LoVo (cell line): ENCODE measurements at regions not wholly inside any gene's neighbourhood (a gene's known extent, or its start where the extent isn't known, plus 50 kb on each side); places are given as distances from the start of the nearest gene placed in this dataset.

ENCODE experiments used
- DNase-seq: peaks from one replicate; pipeline ENCODE4 v3.0.0-alpha.2; 2016; ENCODE audit warnings: low spot score

DNA sequence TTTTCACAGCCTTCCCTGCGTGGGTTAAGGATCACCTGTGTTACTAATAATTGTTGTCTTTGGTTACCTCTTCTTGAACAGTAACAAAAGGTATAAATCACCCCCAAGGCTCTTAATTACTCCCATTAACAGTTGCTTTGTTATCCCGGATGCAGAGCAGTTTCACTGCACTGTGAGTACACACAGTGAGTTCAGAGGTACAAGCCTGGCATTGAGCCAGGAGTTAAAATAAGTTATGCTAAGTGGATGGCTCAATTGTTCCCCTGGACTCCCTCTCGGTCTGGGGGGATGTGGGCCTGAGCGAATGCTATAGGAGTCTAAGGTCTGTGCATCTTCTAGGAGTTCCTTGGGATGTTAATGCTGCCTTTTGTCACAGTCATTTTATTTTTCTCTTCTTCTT lies 258.3 kb downstream of the ATG4C start:
- no peak for DNase-seq

DNA sequence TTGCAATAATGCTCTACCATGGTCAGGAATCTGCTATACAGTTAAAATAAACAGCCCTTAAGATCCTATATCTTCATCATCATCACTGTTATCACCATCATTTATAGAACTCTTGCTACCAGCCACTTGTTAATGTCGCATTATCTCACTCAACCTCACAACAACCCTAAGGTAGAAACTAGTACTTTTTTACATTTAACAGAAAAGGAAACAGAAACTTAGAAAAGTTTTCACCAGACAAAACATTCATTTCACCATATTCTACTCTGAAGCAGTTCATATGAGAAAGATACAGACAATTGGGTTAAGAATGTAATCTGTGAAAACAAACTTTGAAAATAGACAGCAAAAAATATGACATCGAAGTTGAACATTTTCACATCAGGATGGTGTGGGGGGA lies 262.6 kb downstream of the ATG4C start:
- DNase-seq: no peak

DNA sequence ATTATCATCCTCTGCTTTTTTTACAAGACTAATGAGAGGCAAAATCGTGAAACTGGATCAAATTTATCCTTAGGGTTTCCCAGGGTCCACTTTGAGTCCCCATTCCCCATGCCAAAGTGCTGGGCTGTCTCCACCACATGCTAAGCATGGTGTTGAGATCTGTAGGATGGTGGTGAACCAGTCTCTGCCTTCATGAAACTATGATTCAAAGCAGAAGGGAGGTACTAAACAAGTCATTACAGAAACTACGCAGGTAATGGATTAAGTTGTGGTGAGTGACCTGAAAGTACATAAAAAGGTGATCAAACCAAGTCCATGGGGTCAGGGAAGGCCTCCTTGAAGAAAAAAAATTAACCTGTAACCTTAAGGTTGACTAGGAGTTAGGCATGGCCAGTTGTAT lies 265.2 kb downstream of the ATG4C start:
- no peak for DNase-seq

DNA sequence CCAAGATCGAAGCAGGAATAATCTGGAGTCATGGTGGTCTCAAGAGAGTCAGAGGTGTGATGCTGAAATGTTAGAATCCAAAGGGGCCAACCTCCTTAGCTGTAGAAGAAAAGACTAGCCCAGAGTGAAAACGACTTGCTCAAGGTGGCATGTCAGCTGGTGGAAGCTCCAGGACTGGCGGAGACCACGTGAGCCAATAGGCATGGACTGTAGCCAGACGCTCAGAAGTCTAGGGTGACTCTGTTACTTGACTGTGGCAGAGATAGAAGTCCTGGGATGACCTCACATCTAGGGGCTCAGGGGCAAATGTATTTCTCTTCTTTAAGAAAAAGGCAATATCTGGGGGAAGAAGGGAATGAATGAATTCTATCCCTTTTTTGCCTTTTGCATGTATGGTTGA lies 267.4 kb downstream of the ATG4C start:
- no peak for DNase-seq

DNA sequence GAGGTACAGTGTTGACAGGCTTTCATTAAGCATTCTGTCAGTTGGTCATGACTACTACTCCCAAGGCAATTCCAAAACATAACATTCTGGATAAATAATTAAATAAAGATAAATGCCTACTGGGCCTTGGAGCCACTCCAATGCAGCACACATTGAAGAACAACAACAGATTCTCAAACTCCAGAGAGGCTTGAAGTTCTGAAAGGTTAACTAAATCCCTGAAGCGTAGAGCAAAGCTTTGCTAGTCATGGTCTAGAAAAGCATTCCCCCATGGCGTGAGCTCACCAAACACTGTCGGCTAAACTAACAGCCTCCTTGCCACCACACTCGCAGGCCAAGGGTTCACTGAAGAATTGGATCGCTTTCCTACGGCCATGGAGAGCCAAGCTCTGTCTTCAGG lies 268.0 kb downstream of the ATG4C start:
- no peak for DNase-seq

DNA sequence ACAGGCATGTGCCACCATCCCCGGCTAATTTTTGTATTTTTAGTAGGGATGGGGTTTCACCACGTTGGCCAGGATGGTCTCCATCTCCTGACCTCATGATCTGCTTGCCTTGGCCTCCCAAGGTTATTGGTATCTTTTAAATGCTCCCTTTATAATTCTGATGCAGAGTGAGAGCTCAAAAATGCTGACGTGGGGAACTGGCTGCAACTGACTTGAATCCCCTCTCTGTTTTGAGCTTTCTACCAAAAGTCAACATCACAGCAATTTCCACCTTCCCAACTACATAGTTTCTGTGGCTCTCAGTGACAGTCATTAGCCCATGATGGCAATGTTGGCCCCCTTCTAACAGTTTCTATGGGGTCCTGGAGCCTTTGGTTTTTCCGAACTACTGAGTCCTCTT lies 268.2 kb upstream of the FOXD3 start:
- DNase-seq: no peak

DNA sequence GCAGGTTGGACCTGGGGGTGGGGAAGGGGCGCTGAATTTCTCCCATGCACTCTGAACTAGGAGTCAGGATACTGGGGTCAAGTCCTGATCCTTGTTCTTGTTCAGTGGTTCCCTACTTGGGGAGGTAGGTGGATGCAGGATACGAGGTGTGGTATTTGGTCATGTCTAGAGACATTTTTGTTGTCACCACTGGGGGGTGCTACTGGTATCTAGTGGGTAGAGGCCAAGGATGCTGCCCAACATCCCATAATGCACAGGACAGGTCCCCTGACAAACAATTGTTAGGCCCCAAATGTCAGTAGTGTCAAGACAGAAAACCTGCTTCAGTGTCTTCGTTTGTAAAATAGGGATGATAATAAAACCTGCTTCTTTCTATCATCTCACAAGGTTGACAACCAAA lies 259.0 kb upstream of the FOXD3 start:
- no peak for DNase-seq

DNA sequence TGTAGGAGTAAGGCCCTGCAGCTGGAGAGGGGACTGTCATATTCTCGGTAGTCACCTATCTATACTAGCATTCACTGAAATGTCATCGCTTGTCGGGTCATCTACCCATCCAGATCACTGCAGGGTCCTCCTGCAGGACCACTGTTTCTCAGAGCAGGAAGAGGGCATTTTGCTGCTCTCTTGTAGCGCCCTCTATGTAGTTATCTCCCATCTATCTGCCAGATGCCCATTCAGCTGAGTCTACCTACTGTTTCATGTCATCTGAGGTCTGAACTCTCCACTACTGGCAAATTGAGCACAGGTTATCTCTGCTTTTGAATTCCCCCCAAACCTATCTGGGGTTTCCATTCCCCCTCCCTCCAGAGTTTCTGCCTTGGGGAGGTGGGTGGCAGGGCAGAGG lies 258.2 kb upstream of the FOXD3 start:
- no peak for DNase-seq

DNA sequence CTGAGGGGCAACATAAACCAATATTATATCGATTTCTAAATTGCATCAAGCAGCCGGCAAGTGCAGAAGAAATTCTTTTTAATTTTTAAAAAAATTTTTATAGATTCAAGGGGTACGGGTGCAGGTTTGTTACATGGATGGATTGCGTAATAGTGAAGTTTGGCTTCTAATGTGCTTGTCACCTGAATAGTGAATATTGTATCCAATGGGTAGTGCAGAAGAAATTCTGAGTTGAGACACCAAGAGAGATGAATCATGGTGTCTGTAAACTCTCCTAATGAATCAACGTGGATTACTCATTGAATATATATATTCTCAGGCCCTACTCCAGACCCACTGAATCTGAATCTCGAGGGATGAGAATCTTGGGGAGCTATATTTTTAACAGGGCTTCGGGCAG lies 253.7 kb upstream of the FOXD3 start:
- DNase-seq: no peak

DNA sequence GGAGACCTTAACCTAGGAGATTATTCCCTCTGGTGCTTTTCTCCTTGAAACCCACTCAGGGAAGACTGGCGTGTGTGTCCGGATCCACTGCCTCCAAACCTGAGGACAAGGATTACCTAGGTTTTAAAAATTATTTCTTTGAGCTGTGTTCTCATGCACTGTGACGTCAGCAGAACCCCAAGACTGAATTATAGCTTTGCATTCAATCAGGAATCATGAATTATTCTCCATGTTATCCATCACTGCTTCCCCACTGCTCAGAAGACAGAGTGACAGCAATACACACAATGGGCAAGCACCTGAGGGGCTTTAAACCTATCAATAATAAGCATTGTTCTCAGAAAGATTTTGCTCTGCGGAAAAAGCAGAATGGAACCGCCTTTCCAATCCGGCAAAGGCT lies 253.2 kb upstream of the FOXD3 start:
- DNase-seq: no peak

DNA sequence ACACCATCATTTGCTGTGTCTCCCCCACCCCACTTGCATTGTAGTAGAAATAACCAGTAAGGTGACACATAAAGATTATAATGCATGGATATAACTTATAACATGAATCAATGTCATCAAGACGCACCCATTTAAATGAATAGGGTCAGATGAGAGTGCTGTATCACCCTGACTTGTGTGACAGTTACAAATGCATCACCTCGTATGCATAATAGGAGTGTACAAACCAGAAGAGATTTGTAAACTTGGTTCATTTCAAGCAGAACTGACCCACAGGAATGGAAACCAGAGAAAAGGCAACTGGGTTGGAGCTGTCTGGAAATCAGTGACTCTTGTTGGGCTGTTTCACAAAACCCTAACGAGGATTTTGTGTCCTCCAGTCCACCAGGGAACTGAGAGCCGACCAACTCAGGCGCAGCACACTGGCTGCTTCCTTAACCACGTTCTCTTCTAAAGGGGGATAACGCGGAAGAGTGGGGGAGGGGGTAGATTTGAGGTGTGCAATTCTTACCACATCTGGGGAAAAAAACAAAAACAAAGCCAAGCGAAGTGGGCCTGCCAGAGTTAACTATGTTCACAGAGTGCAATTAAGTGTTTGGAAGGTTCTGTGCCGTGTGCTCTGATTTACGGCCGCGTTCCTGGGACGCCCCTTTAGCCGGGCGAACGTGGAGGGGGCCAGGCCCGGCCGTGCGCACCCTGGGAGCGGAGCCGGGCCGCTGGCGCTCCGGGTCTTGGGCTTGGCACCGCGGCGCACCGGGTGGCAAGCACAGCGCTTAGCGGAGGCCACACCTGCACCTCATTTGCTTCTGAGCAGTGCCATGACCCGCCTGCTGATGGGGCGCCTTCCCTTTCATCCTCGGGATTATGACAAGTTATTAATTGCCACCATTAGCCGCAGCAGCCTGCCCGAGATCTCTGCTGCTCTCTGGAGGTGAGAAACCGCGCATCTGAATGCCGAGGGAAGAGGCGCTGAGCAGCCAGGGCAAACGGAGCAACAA lies 248.8 kb upstream of the FOXD3 start:
- no peak for DNase-seq

DNA sequence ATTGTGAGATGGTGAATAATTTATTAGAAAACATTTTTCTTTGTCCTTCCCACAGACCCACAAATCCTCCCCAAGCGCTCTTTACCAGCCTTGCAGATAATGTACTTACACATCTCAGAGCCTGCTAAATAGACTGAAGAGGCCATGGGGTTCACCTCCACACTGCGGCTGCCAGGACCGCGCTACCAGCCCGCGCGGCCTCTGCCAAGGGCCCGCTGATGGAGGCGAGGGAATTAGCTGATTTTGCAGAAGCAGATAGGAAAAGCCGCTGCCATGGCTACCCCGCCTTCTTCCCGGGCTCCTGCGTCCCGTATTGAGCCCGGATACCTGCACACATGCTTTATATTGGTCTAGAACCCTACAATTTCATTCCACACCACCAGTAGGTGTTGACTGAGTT lies 248.0 kb upstream of the FOXD3 start:
- DNase-seq: no peak

DNA sequence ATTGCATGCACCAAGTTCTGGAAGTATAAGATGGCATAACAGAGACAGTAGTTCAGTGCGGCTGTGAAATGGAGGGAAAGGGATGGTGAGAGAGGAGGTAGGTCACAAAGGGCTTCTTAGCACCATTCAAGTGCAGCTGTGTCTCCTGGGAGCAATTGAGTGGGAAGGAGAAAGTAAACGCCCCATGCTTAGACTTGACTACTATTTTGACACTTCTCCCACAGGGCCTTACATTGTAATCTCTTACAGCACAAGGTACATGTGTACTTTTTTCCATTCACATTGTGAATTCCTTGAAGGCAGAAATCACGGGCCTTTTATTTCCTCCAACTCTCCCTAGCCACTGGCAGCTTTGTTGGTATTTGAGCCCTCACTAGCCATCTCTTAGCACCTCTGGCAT lies 239.6 kb upstream of the FOXD3 start:
- DNase-seq: no peak

DNA sequence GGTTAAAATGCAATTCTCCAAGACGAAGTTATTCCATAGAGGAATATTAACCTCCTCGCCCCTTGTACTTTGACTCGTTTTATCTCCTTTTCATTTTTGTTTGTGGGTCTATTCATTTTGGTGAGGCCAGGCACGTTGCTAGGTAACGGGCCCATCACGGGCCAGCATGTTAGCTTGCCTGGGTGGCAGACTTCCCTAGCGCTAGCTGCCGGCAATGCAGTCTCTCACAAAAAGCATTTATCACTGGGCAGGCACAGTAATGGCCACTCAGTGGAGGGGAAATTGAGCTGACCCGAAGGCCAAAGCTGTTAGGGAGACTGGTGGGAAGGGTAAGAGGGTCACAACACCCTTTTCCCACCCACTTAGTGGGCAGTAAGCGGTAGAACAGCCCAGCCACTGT lies 234.4 kb upstream of the FOXD3 start:
- no peak for DNase-seq

DNA sequence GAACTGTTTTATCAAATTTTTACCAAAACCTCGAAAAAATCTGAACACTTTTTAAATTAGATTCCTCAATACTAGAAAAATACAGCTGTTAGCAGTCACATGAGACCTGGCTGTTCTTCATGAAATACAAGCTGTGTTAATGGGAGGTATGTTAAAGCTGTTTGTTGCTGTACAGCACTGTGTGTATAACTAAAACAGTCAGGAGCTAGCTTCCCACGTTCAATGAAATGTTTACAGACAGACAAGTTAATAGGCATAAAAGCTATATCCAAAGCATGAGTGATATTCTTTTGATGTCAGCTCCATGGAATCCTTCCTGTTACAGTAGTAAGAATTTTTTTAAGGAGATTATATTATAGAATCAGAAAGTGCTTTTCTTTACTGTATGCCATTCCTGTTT lies 223.2 kb upstream of the FOXD3 start:
- no peak for DNase-seq

DNA sequence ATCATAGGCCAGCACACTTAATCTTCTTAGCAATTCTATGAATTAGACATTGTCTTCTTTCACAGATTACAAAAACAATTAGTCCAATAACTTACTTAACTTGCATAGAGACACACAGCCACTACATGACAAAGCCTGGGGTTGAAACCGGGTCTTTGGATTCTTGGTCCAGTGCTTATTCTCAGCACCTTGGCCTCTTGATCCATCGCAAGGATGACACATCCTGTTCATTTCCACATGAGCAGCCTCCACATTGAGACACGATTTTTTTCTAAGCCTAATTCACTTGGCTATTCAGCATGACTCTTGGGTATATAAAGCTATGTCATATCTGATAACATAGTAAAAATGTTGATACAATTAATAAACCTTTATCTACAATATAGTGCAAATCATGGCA lies 221.0 kb upstream of the FOXD3 start:
- DNase-seq: no peak

DNA sequence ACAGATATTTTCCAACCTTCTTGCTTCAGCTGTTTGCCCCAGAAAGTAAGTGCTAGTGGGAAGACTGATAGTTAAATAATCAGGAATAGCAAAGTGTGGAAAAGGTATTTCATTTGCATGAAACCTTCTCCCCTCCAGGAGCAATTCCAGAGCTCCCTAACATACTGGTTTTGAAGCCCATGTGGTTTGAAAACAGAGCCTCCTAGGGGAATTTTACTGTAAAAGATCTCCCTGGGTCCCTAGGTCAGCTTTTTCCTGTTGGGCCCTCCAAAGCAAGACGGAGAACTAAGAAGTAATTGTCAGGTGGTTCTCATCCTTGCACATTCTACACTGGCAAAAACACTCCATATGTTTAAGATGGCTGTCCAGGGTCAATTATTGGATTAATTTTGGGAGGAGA lies 218.7 kb upstream of the FOXD3 start:
- no peak for DNase-seq

DNA sequence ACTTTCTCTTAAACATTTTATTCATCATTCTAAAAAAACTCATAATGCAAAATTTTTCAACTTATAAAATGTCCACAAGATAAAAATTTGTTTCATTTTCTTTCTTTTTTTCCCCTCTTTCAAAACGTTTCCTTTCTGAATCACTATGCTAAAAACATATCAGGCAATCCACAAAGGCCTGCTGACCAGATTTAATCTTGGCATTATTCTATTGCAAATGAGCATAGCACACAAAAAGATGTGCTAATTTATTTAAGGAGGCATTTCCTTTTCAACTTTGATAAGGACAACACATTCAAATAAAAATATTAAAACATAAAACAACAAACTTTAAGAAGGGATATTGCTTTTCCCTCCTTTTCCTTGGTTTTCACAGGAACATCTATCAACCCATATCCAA lies 215.3 kb upstream of the FOXD3 start:
- DNase-seq: no peak

DNA sequence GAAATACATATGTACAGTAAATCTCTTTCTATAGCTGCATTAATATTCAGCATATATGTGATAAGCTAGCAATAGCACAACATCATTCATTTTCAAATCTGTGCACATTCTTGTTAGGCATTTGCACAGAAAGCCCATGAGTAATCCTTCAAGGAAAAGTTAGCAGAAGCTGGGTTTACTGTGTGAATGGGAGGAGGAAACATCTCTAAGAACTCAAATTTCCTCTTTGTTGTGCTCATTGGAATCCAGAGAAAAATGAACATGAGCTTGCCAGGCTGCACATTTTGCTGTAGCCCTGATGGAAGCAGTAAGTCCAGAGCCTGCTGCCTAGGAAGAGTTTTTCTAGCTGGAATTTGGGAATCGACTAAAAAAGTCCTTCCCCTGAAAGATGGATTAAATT lies 214.2 kb upstream of the FOXD3 start:
- no peak for DNase-seq

DNA sequence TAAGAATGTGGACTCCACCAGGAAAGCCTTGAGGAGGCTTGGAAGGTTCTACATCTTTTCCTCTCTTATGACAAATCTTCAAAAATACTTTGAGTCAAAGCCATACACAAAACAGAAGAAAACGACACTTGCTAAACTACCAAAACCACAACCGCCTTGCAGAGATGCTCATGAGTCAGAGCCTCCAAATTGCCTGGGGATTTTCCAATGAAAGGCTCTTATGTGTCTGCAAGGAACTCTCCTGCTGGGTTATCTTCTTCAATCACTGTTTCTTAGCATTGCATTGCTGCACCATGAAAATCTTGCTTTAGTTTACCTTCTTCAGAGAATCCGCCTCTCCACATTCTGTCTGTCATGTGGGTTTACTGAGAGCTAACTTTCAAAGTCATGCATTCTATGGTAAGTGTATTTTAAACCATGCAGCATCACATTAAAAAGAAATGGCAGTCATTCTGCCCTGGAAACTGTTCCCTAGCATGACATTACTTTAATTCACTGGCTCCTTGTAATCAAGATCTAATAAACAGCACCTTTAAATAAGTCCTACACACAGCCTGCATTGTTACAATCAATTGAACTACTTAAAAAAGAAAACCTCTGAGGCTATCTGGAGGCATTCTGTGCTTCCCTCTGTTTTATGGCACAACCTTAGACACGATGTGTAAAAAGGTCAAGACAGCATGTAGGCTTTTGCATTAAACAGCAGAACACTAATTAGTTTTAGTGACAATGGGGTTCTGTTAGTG lies 210.0 kb upstream of the FOXD3 start:
- no peak for DNase-seq

DNA sequence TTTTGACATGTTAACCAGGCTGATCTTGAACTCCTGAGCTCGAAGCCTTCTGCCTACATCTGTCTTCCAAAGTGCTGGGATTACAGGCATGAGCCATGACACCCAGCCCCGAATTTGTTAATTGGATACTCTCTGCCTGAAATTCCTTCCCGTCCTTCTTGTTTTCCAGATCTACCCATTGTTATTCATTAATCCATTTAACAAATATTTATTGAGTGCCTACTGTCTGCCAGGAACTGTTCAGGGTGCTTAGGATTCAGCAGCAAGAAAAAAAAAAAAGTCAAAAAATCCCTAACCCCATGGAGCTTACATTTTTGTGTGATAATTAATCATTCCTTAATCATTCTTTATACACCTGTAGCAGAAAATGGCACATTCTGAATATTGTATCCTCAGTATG lies 206.8 kb upstream of the FOXD3 start:
- no peak for DNase-seq

DNA sequence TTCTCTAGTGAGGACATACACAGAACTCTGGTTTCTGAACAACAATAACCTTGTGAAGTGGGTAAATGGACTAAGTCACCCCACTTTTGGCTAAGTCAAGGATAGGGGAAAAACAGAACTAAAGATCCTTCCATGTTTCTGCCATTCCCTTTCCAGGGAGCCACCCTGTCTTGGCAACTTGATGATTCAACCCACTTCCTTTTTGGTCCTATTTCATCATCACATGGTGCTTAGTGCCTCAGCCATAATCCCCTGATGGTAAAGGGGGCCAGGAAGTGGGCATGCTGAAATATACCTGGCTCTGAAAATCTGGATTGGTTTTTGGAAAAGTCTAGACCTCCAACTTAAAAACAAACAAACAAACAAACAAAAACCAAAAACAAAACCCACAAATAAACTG lies 206.4 kb upstream of the FOXD3 start:
- DNase-seq: no peak

DNA sequence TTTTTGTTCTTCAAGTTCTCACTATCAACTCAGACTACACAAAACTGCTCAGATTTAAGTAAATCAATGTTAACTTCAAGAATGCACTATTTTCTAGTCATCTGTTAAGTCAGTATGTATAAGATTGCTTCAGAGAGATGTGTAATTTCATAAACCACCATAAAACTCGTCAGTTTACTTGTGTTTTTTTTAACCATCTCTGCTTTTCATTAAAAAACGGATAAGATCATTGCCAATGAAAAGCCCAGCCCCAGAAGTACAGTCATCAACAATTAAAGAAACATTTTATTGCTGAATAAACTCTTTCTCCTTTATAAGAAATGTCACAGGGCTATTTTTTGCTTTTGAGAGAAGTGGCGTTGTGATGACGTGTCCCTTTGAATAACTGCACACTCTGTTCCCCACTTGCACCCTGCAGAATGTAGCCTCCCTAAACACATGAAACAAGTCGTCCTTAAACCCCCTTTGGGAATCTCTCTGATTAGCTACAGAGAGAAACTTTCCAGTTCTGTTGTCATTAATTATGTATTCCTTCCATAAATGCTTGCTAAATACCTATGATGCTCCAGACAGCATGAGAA lies 202.7 kb upstream of the FOXD3 start:
- DNase-seq: no peak
